BLaER1 treated with 17β-estradiol and CSF1 and Interleukin-3, amounts not matched to agents 10 nM and 100 nM (cell line): ENCODE measurements at regions not wholly inside any gene's neighbourhood (a gene's known extent, or its start where the extent isn't known, plus 50 kb on each side); places are given as distances from the start of the nearest gene placed in this dataset.
A peak's percentile ranks its signal among the peaks of the same experiment; 100 is the strongest.

Experiments
- H3K27ac ChIP-seq, 11 experiments: shearing (Covaris generic); formaldehyde crosslinking; 2 replicates each; pipeline ENCODE4 v1.8.1; 2022
- H3K27me3 ChIP-seq, 11 experiments: shearing (Covaris generic); formaldehyde crosslinking; 2 replicates each; pipeline ENCODE4 v1.8.1; 2022
- H3K36me3 ChIP-seq, 11 experiments: shearing (Covaris generic); formaldehyde crosslinking; 2 replicates each; pipeline ENCODE4 v1.8.1; 2022
- H3K4me1 ChIP-seq, 10 experiments: shearing (Covaris generic); formaldehyde crosslinking; 2 replicates each; pipeline ENCODE4 v1.8.1; 2022
- H3K4me2 ChIP-seq, 11 experiments: shearing (Covaris generic); formaldehyde crosslinking; 2 replicates each; pipeline ENCODE4 v1.8.1; 2022
- H3K4me3 ChIP-seq, 10 experiments: shearing (Covaris generic); formaldehyde crosslinking; 2 replicates each; pipeline ENCODE4 v1.8.1; 2022
- H3K9ac ChIP-seq, 11 experiments: shearing (Covaris generic); formaldehyde crosslinking; 2 replicates each; pipeline ENCODE4 v1.8.1; 2022
- H3K9me3 ChIP-seq, 11 experiments: shearing (Covaris generic); formaldehyde crosslinking; replicated peaks in 1 of 11; 2 replicates each; pipeline ENCODE4 v1.8.1; 2022
- H4K20me1 ChIP-seq, 11 experiments: shearing (Covaris generic); formaldehyde crosslinking; 2 replicates each; pipeline ENCODE4 v1.8.1; 2022
- Cebpa-rat ChIP-seq, 11 experiments: shearing (Covaris generic); IDR thresholded peaks; 2 replicates each; pipeline ENCODE4 v1.8.1; 2022

DNA sequence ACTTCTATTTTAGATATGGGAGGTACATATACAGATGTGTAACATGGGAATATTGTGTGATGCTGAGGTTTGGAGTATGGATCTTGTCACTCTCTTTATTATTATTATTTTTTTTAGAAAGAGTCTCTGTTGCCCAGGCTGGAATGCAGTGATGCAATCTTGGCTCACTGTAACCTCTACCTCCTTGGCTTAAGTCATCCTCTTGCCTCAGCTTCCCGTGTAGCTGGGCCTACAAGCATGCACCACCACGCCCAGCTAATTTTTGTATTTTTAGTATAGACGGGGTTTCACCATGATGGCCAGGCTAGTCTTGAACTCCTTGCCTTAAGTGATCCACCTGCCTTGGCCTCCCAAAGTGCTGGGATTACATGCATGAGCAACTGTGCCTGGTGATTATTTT, 138.4 kb upstream of the SLC28A3 start:
- H3K27ac ChIP-seq: no peak overlapping the region
- H3K36me3 ChIP-seq: no peaks in the 10 kb centered on the region
- no peaks in the 10 kb centered on the region for H3K27me3 ChIP-seq
- H3K9me3 ChIP-seq: peaks cover 0 to 8% (median 0%) of the 10 kb centered on the region in 11 experiments; a peak in 2 of 22 replicates
- no peak overlapping the region for H3K9ac ChIP-seq
- no peaks in the 10 kb centered on the region for H4K20me1 ChIP-seq
- H3K4me1 ChIP-seq: peaks cover 0 to 8% (median 0%) of the 10 kb centered on the region in 10 experiments; a peak in 7 of 20 replicates
- no peak overlapping the region for H3K4me3 ChIP-seq
- TF ChIP-seq Cebpa-rat (IDR thresholded peaks at IDR 0.05): no peak
- no peak overlapping the region for H3K4me2 ChIP-seq

DNA sequence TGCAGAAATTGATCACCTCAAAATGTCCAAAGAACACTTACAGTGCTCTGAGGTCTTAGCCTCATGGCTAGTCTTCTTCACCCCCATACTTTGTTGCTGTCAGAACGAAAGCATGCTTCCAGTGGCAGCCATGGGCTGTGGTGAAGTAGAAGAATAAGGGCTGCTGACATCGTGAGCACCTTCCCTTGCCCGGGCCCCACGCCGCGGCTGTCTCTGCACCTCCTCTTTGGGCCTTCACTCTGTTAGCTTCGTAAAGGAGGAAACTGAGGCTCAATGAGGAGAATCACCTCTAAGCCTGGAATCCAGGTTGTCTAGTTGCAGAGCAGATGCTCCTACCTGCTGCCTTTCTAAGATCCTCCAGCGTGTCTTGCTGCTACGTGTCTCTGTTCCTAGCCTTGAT, 139.5 kb upstream of the SLC28A3 start:
- Histone ChIP-seq H3K9me3 (peaks cover 0 to 7% (median 0%) of the 10 kb centered on the region in 11 experiments; a peak in 1 of 22 replicates), H3K27ac (no peak overlapping the region), H3K4me3 (no peak overlapping the region), H3K36me3 (no peaks in the 10 kb centered on the region), H3K4me1 (peaks cover 0 to 8% (median 0%) of the 10 kb centered on the region in 10 experiments; a peak in 7 of 20 replicates), H4K20me1 (no peaks in the 10 kb centered on the region), H3K4me2 (no peak overlapping the region), H3K9ac (no peak overlapping the region), H3K27me3 (no peaks in the 10 kb centered on the region)
- TF ChIP-seq Cebpa-rat (IDR thresholded peaks at IDR 0.05): no peak

DNA sequence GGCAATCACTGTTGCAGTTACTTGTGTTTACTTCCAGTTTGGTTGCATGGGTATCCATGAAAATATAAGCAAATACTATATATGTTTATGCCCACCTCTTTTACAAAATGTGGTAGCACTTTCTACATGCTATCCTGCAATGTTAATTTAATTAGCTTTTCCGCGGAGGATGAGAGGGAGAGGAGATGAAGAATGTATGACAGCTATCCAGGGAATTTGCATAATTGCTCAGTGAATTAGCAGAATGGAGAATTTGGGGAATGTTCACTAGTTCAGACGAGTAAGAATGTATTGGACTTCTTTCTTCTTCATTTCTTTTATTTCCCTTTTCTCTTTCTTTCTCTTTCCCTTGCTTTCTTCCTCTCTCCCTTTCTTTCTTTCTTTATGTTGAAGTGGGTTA, 140.7 kb upstream of the SLC28A3 start:
- Histone ChIP-seq H3K36me3 (no peaks in the 10 kb centered on the region), H3K4me3 (no peak overlapping the region), H3K9me3 (peaks cover 0 to 7% (median 0%) of the 10 kb centered on the region in 11 experiments; a peak in 1 of 22 replicates), H4K20me1 (no peaks in the 10 kb centered on the region), H3K27ac (no peak overlapping the region), H3K27me3 (no peaks in the 10 kb centered on the region), H3K4me2 (no peak overlapping the region), H3K4me1 (peaks cover 0 to 8% (median 0%) of the 10 kb centered on the region in 10 experiments; a peak in 7 of 20 replicates), H3K9ac (no peak overlapping the region)
- no peak for TF ChIP-seq Cebpa-rat (IDR thresholded peaks at IDR 0.05)

DNA sequence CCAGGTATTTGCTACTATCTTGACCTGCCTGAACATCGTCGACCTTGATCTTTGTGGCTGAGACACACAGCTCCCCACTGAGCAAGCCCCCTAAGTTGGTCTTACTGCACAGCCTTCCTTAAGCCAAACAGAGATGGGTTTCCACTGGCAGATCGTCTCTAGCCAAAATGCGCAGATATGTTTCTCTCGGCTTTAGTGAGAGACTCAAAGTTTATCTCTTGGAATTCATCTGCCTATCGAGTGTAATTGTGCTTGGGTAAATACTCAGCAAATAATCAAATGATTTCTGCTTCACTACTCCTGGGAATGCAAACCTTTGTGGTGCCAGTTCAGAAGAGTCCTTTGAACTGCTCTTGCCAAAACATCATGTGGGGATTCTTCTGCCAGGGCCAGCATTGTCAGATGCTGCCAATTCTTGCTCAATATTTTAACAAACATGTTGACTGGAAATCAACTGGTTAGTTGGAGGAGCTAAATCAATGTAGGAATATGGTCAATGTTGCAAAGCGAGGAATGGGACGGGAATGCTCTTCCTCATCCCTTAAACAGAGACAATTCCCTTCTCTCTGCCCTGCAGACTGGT, 141.2 kb upstream of the SLC28A3 start:
- no peak for TF ChIP-seq Cebpa-rat (IDR thresholded peaks at IDR 0.05)
- no peaks in the 10 kb centered on the region for H3K27me3 ChIP-seq
- peaks cover 0 to 8% (median 0%) of the 10 kb centered on the region in 10 experiments; a peak in 7 of 20 replicates for H3K4me1 ChIP-seq
- peaks cover 0 to 5% (median 0%) of the 10 kb centered on the region in 11 experiments; a peak in 1 of 22 replicates for H3K9me3 ChIP-seq
- no peak overlapping the region for H3K27ac ChIP-seq
- H3K9ac ChIP-seq: no peak overlapping the region
- no peaks in the 10 kb centered on the region for H4K20me1 ChIP-seq
- no peak overlapping the region for H3K4me2 ChIP-seq
- H3K4me3 ChIP-seq: no peak overlapping the region
- H3K36me3 ChIP-seq: no peaks in the 10 kb centered on the region

DNA sequence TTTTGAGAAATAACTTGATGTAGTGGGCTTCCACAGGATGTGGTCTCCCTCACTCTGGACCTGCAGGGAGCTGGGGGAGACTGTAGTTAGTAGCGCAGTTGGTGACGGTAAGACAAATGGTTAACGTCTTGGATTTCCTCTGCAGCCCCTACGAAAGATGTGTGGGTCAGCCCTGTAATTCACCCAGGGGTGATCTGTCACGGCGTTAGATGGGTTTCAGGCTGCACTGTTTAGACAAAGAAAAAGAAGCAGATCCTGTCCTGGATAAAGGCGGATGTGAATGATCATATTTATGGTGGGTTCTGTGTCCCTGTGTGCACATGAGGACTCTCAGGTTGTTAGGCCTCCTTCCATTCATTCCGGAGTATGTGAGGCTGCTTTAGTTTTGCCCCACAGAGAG, 142.0 kb upstream of the SLC28A3 start:
- no peaks in the 10 kb centered on the region for H4K20me1 ChIP-seq
- no peak overlapping the region for H3K4me3 ChIP-seq
- no peak for TF ChIP-seq Cebpa-rat (IDR thresholded peaks at IDR 0.05)
- H3K4me1 ChIP-seq: peaks cover 0 to 8% (median 0%) of the 10 kb centered on the region in 10 experiments; a peak in 7 of 20 replicates
- H3K4me2 ChIP-seq: peak overlapping the region in 4 of 11 experiments; percentile 13 to 21 (median 16); a peak in 2 of 22 replicates
- no peaks in the 10 kb centered on the region for H3K9me3 ChIP-seq
- H3K36me3 ChIP-seq: no peaks in the 10 kb centered on the region
- no peak overlapping the region for H3K27ac ChIP-seq
- no peak overlapping the region for H3K9ac ChIP-seq
- H3K27me3 ChIP-seq: no peaks in the 10 kb centered on the region

DNA sequence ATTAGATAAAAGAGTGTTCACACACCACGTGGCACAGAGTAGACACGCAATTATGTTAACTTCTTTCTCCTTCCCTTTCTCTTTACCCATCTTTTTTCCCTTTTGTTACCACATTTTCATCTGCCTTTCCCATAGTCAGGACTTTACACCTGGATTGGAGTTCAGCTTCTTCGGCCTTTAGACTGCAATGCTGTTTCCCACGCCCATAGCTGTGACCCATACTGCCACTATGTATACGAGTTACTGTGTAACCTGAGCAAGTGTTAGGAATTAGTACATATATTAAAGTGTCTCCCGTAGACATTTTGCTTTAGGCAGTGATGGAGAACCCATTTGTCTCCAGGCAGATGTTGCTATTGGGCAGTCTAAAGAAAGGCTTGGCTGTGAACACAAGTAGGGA, 143.6 kb upstream of the SLC28A3 start:
- TF ChIP-seq Cebpa-rat (IDR thresholded peaks at IDR 0.05): no peak

DNA sequence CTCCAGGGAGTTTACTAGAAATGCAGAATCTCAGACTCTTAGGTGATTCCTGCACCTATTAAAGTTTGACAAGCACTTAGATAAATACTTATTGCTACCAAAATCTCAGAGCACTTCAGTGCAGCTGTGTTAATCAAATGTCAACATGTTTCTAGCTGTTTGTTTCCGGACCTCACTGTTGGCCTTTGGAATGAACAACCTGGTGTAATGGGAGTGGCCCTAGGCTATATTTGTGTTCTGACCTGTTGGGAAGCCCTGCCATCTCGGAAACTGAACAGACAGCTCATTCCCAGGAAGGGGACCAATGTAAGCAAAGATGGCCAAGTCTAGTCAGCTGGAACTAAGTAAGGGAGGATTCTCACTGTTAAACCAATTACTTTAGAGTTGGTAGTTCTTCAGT, 145.0 kb upstream of the SLC28A3 start:
- H3K9me3 ChIP-seq: no peaks in the 10 kb centered on the region
- H3K4me3 ChIP-seq: no peak overlapping the region
- no peaks in the 10 kb centered on the region for H3K36me3 ChIP-seq
- no peak for TF ChIP-seq Cebpa-rat (IDR thresholded peaks at IDR 0.05)
- no peak overlapping the region for H3K9ac ChIP-seq
- peaks cover 0 to 8% (median 0%) of the 10 kb centered on the region in 10 experiments; a peak in 7 of 20 replicates for H3K4me1 ChIP-seq
- no peaks in the 10 kb centered on the region for H4K20me1 ChIP-seq
- H3K4me2 ChIP-seq: no peak overlapping the region
- H3K27ac ChIP-seq: no peak overlapping the region
- H3K27me3 ChIP-seq: no peaks in the 10 kb centered on the region

More for the DNA sequence above, 143.6 kb upstream of the SLC28A3 start:
- H3K27me3 ChIP-seq: no peaks in the 10 kb centered on the region
- no peaks in the 10 kb centered on the region for H4K20me1 ChIP-seq
- H3K9ac ChIP-seq: no peak overlapping the region
- no peak overlapping the region for H3K4me2 ChIP-seq
- no peak overlapping the region for H3K27ac ChIP-seq
- H3K9me3 ChIP-seq: no peaks in the 10 kb centered on the region
- no peaks in the 10 kb centered on the region for H3K36me3 ChIP-seq
- H3K4me1 ChIP-seq: peaks cover 0 to 8% (median 0%) of the 10 kb centered on the region in 10 experiments; a peak in 7 of 20 replicates
- H3K4me3 ChIP-seq: no peak overlapping the region

DNA sequence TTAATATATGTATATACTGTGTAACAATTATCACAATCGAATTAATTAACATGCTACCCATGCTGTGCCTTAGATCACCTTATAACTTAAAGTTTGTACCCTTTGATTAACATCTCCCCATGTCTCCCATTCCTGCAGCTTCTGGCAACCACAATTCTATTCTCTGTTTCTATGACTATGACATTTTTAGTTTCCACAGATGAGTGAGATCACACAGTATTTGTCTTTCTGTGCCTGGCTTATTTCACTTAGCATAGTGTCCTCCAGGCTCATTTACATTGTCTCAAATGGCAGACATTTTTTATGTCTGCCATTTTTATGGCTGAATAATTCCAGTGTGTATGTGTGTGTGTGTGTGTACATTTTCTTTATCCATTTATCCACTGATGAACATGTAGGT, 146.1 kb upstream of the SLC28A3 start:
- no peak for TF ChIP-seq Cebpa-rat (IDR thresholded peaks at IDR 0.05)
- H3K27ac ChIP-seq: no peak overlapping the region
- H3K4me1 ChIP-seq: peaks cover 0 to 8% (median 0%) of the 10 kb centered on the region in 10 experiments; a peak in 7 of 20 replicates
- no peaks in the 10 kb centered on the region for H3K27me3 ChIP-seq
- H3K4me2 ChIP-seq: no peak overlapping the region
- H3K36me3 ChIP-seq: no peaks in the 10 kb centered on the region
- H3K9ac ChIP-seq: no peak overlapping the region
- H4K20me1 ChIP-seq: no peaks in the 10 kb centered on the region
- no peaks in the 10 kb centered on the region for H3K9me3 ChIP-seq
- no peak overlapping the region for H3K4me3 ChIP-seq

DNA sequence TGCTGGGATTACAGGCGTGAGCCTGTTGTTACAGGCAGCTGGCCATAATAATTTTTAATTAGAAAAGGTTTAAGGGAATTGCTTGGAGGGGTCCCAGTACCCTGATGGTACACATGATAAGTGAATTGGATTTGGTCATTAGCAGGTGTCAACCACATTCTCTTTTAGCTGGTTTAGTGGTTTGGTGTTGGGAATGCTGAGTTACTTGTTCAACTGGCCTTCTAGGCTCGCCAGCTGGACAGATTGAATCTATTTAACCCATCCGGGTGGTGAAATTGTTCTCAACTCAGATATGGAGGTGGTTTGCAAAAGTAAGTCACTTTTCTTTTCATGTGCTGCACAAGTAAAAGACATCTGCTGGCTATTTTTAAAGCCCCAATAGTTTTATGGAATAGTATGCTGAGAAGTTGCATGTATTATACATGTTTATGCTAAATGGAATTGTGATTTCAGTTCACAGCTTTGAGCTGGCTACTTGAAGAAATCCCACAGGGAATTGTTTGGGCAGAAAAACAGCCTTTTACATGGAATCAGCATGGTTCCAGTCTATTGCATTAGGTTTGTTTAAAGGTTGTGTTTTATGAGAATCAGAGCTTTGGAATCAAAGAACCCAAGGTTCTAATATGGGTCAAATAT, 149.8 kb upstream of the SLC28A3 start:
- Histone ChIP-seq H3K27me3 (no peaks in the 10 kb centered on the region), H3K27ac (no peak overlapping the region), H3K9ac (no peak overlapping the region), H4K20me1 (no peaks in the 10 kb centered on the region), H3K36me3 (no peaks in the 10 kb centered on the region), H3K4me2 (no peak overlapping the region), H3K4me3 (no peak overlapping the region), H3K9me3 (no peaks in the 10 kb centered on the region), H3K4me1 (peaks cover 0 to 10% (median 3%) of the 10 kb centered on the region in 10 experiments; a peak in 9 of 20 replicates)
- TF ChIP-seq Cebpa-rat (IDR thresholded peaks at IDR 0.05): no peak
